ENCODE measurements at regions not wholly inside any gene's neighbourhood (a gene's known extent, or its start where the extent isn't known, plus 50 kb on each side); places are given as distances from the start of the nearest gene placed in this dataset.

- no peak for TF ChIP-seq EZH2 (IDR thresholded peaks at IDR 0.05; ENCODE audit: borderline replicate concordance, insufficient read depth, low read depth, low read length, poor library complexity, severe bottlenecking)
- no peak for TF ChIP-seq CTCF (IDR thresholded peaks at IDR 0.05)
Observed at GRCh38 chr2:11985817-11986566, 239.6 kb downstream of the LPIN1 start.

Measured in B cell (primary cell).